ENCODE measurements at regions not wholly inside any gene's neighbourhood (a gene's known extent, or its start where the extent isn't known, plus 50 kb on each side); places are given as distances from the start of the nearest gene placed in this dataset.

- POLR2A ChIA-PET (ENCODE audit: low non-redundant PET) = no interaction called here
- Histone ChIP-seq H3K4me3 (ENCODE audit: low read depth, low read length, poor library complexity, severe bottlenecking) (no peak overlapping the region), H3K27ac (ENCODE audit: low read depth, low read length, poor library complexity, severe bottlenecking) (no peak overlapping the region), H3K4me1 (ENCODE audit: insufficient read depth, low read length, poor library complexity, severe bottlenecking) (no peaks in the 10 kb centered on the region), H3K36me3 (ENCODE audit: insufficient read depth, low read length, poor library complexity, severe bottlenecking) (no peaks in the 10 kb centered on the region), H3K9me3 (ENCODE audit: low read depth, low read length, poor library complexity, severe bottlenecking) (no peaks in the 10 kb centered on the region), H3K27me3 (replicated peaks; ENCODE audit: insufficient read depth, low read depth, low read length, poor library complexity) (no peaks in the 10 kb centered on the region)
- DNase-seq (ENCODE audit: low spot score) = no peak
- BruUV-seq (replicated peaks) = no TSS peak
- CTCF ChIA-PET = no interaction called here
- TF ChIP-seq CTCF (conservative IDR thresholded peaks at IDR 0.05; ENCODE audit: low read depth, low read length) = no peak
- TF ChIP-seq EZH2 (IDR thresholded peaks at IDR 0.05; ENCODE audit: borderline replicate concordance, low read depth, low read length, poor library complexity, severe bottlenecking) = no peak
- intact Hi-C loops (cut with micrococcal nuclease; ENCODE audit: unreplicated experiment) = no loop called here
Observed at GRCh38 chr13:76709851-76710250, 176.4 kb downstream of the KCTD12 start.

GRCh38 chr13:76708138-76708688 is 178.0 kb downstream of the KCTD12 start:
- Histone ChIP-seq H3K9me3 (ENCODE audit: low read depth, low read length, poor library complexity, severe bottlenecking) (no peaks in the 10 kb centered on the region), H3K27me3 (replicated peaks; ENCODE audit: insufficient read depth, low read depth, low read length, poor library complexity) (no peaks in the 10 kb centered on the region), H3K4me3 (ENCODE audit: low read depth, low read length, poor library complexity, severe bottlenecking) (no peak overlapping the region), H3K36me3 (ENCODE audit: insufficient read depth, low read length, poor library complexity, severe bottlenecking) (no peaks in the 10 kb centered on the region), H3K27ac (ENCODE audit: low read depth, low read length, poor library complexity, severe bottlenecking) (no peak overlapping the region), H3K4me1 (ENCODE audit: insufficient read depth, low read length, poor library complexity, severe bottlenecking) (no peaks in the 10 kb centered on the region)
- BruUV-seq (replicated peaks) = no TSS peak
- ChIA-PET POLR2A (ENCODE audit: low non-redundant PET) (no interaction called here), CTCF (no interaction called here)
- intact Hi-C loops (cut with micrococcal nuclease; ENCODE audit: unreplicated experiment) = no loop called here
- DNase-seq (ENCODE audit: low spot score) = no peak
- TF ChIP-seq CTCF (conservative IDR thresholded peaks at IDR 0.05; ENCODE audit: low read depth, low read length) (no peak), EZH2 (IDR thresholded peaks at IDR 0.05; ENCODE audit: borderline replicate concordance, low read depth, low read length, poor library complexity, severe bottlenecking) (no peak)

DNA sequence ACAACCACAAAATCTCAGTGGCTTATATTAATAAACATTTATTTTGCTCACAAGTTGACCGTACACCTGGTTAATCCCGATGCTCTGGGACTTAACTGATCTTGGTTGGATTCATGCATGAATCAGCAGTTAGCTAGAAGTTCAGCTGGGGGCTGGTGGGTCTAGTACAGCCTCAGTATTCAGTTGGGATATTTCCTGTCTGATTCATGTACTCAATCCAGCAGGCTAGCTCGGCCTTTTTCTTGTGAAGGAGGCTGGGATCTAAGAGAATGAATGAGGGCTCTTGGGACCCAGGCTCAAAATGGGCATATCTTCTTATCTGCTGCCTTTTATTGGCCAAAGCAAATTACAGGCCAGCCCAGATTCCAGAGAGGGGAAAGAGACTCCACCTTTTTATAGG is 178.8 kb downstream of the KCTD12 start:
- H3K27me3 ChIP-seq (replicated peaks; ENCODE audit: insufficient read depth, low read depth, low read length, poor library complexity) = no peaks in the 10 kb centered on the region
- ChIA-PET CTCF (no interaction called here), POLR2A (ENCODE audit: low non-redundant PET) (no interaction called here)
- H3K4me3 ChIP-seq (ENCODE audit: low read depth, low read length, poor library complexity, severe bottlenecking) = no peak overlapping the region
- H3K4me1 ChIP-seq (ENCODE audit: insufficient read depth, low read length, poor library complexity, severe bottlenecking) = no peaks in the 10 kb centered on the region
- H3K36me3 ChIP-seq (ENCODE audit: insufficient read depth, low read length, poor library complexity, severe bottlenecking) = no peaks in the 10 kb centered on the region
- intact Hi-C loops (cut with micrococcal nuclease; ENCODE audit: unreplicated experiment) = no loop called here
- no TSS peak for BruUV-seq (replicated peaks)
- H3K9me3 ChIP-seq (ENCODE audit: low read depth, low read length, poor library complexity, severe bottlenecking) = no peaks in the 10 kb centered on the region
- no peak for TF ChIP-seq EZH2 (IDR thresholded peaks at IDR 0.05; ENCODE audit: borderline replicate concordance, low read depth, low read length, poor library complexity, severe bottlenecking)
- TF ChIP-seq CTCF (conservative IDR thresholded peaks at IDR 0.05; ENCODE audit: low read depth, low read length) = no peak
- DNase-seq (ENCODE audit: low spot score) = no peak
- H3K27ac ChIP-seq (ENCODE audit: low read depth, low read length, poor library complexity, severe bottlenecking) = no peak overlapping the region

Measured in A673 (cell line).